A204.1 (cell line): ENCODE measurements at regions not wholly inside any gene's neighbourhood (a gene's known extent, or its start where the extent isn't known, plus 50 kb on each side); places are given as distances from the start of the nearest gene placed in this dataset.
"Not testable (repeated sequence)": the region's sequence is repeated elsewhere in the genome, so short reads cannot be mapped to it uniquely, and the experiment has no call there.

Source experiments
- FAIRE-seq: peaks from 2 replicates; lab custom pipeline; 2012; peaks lifted over from hg19 to GRCh38; lab: Jason Lieb, UNC

GRCh38 chr9:129312251-129313122 is 134.4 kb upstream of the IER5L start:
- no peak for FAIRE-seq

GRCh38 chr9:129311643-129312042 is 133.6 kb upstream of the IER5L start:
- no peak for FAIRE-seq

- FAIRE-seq, result no peak
These were observed 132.7 kb upstream of the IER5L start for GRCh38 chr9:129310666-129311350.

GRCh38 chr9:129309906-129310305 is 131.8 kb upstream of the IER5L start:
- no peak for FAIRE-seq

GRCh38 chr9:129309041-129309430 is 131.0 kb upstream of the IER5L start:
- FAIRE-seq, result no peak

GRCh38 chr9:129307227-129307970 is 129.3 kb upstream of the IER5L start:
- FAIRE-seq, result no peak

GRCh38 chr9:129306318-129306973 is 128.4 kb upstream of the IER5L start:
- no peak for FAIRE-seq

- no peak for FAIRE-seq
These were observed 127.2 kb upstream of the IER5L start for GRCh38 chr9:129305246-129305645.

GRCh38 chr9:129301941-129302340 is 123.9 kb upstream of the IER5L start:
- FAIRE-seq, result no peak

- not testable (repeated sequence) for FAIRE-seq
These were observed 118.1 kb upstream of the IER5L start for GRCh38 chr9:129296195-129296594.

- no peak for FAIRE-seq
These were observed 113.0 kb upstream of the IER5L start for GRCh38 chr9:129291041-129291501.

- no peak for FAIRE-seq
These were observed 112.5 kb upstream of the IER5L start for GRCh38 chr9:129290606-129291005.

GRCh38 chr9:129289883-129290282 is 111.8 kb upstream of the IER5L start:
- no peak for FAIRE-seq

- no peak for FAIRE-seq
These were observed 111.2 kb upstream of the IER5L start for GRCh38 chr9:129289131-129289731.

GRCh38 chr9:129287619-129288305 is 109.7 kb upstream of the IER5L start:
- FAIRE-seq, result no peak

GRCh38 chr9:129285979-129286772 is 108.1 kb upstream of the IER5L start:
- no peak for FAIRE-seq

- FAIRE-seq, result no peak
These were observed 107.3 kb upstream of the IER5L start for GRCh38 chr9:129285382-129285781.

- no peak for FAIRE-seq
These were observed 106.7 kb upstream of the IER5L start for GRCh38 chr9:129284607-129285291.

- no peak for FAIRE-seq
These were observed 105.9 kb upstream of the IER5L start for GRCh38 chr9:129283705-129284606.
